ENCODE measurements at regions not wholly inside any gene's neighbourhood (a gene's known extent, or its start where the extent isn't known, plus 50 kb on each side); places are given as distances from the start of the nearest gene placed in this dataset.

DNA sequence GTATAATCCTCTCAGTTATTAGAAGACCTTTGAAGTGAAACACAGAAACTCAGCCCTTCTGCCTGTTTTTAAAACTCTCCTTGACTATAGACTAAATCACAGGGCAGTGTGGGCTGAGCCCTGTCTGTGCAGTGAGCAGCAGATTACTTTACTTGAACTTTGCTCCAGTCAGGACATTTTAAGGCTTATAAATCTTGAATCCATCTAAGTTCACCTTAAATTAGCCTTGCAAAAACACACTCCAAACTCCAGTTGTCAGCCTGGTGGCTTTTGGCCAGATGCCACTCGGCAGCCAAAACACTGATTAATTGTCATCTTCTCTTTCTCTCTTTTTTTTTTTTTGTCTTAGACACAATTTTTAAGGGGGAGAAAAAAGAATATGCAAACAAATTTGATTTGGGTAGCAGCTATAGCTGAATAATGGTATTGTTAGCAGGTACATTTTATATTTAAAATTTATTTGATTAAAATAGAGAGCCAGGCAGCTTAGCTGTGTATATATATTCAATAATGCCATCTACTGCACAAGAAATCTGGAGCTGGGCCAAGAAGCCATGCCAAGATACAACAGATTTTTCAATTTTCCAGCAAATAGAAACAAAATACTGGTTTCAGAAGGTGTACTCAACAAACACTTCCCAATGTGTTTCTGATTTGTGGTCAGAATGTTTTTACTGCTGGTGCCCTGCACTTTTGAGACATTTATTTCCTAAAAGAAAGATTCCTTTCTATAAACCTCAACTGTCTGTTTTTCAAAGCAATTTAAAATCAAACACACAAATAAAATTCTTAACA lies 247.7 kb downstream of the TFEC start:
- ChIA-PET CTCF (no interaction called here), RAD21 (ENCODE audit: unreplicated experiment) (no interaction called here), SMC1A (ENCODE audit: uncharacterized antibody, unreplicated experiment) (interaction anchor here (1.1 kb wide), 1 partner anchor 13 kb away, joined by 3 read pairs; no protein-coding TSS in a partner anchor), POLR2A (interaction anchor here (0.6 kb wide), 1 partner anchor 66 kb away, joined by 4 read pairs; no protein-coding TSS in a partner anchor)
- Histone ChIP-seq H3K4me1 (ENCODE audit: control insufficient read depth, insufficient read depth, low read length) (no peaks in the 10 kb centered on the region), H3K79me2 (ENCODE audit: control insufficient read depth, insufficient read depth, low read length) (no peaks in the 10 kb centered on the region), H3K27ac (ENCODE audit: control insufficient read depth, insufficient read depth) (no peak overlapping the region), H3K4me3 (no peak overlapping the region), H4K20me1 (ENCODE audit: control insufficient read depth, insufficient read depth) (no peaks in the 10 kb centered on the region), H2AFZ (ENCODE audit: control insufficient read depth, low read depth, low read length) (no peak overlapping the region), H3K27me3 (replicated peaks in 1 of 2; ENCODE audit: control insufficient read depth in 2 of 2, insufficient read depth in 2 of 2, low read length in 1 of 2) (no peaks in the 10 kb centered on the region), H3K9ac (ENCODE audit: control insufficient read depth, insufficient read depth, low read length) (no peak overlapping the region), H3K4me2 (ENCODE audit: control insufficient read depth, insufficient read depth) (no peak overlapping the region), H3K36me3 (ENCODE audit: control insufficient read depth in 2 of 2, insufficient read depth in 2 of 2, low read length in 1 of 2) (no peaks in the 10 kb centered on the region), H3K9me3 (replicated peaks; ENCODE audit: control insufficient read depth, insufficient read depth, low read length) (no peaks in the 10 kb centered on the region)
- no peak for TF ChIP-seq CEBPB (IDR thresholded peaks at IDR 0.05; ENCODE audit: borderline replicate concordance in 1 of 2, low read depth in 2 of 2, low read length in 2 of 2)
- no peak for TF ChIP-seq TCF7 (IDR thresholded peaks at IDR 0.05; ENCODE audit: borderline replicate concordance)
- TF ChIP-seq, protein P1, sequence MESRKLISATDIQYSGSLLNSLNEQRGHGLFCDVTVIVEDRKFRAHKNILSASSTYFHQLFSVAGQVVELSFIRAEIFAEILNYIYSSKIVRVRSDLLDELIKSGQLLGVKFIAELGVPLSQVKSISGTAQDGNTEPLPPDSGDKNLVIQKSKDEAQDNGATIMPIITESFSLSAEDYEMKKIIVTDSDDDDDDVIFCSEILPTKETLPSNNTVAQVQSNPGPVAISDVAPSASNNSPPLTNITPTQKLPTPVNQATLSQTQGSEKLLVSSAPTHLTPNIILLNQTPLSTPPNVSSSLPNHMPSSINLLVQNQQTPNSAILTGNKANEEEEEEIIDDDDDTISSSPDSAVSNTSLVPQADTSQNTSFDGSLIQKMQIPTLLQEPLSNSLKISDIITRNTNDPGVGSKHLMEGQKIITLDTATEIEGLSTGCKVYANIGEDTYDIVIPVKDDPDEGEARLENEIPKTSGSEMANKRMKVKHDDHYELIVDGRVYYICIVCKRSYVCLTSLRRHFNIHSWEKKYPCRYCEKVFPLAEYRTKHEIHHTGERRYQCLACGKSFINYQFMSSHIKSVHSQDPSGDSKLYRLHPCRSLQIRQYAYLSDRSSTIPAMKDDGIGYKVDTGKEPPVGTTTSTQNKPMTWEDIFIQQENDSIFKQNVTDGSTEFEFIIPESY (IDR thresholded peaks at IDR 0.05): no peak
- no peak for TF ChIP-seq MEF2A (IDR thresholded peaks at IDR 0.05; ENCODE audit: insufficient read depth, low read depth, low read length)
- TF ChIP-seq ZSCAN29 (IDR thresholded peaks at IDR 0.05): no peak
- no peak for TF ChIP-seq HCFC1 (IDR thresholded peaks at IDR 0.05; ENCODE audit: low read length)
- TF ChIP-seq MEF2B (IDR thresholded peaks at IDR 0.05; ENCODE audit: partially characterized antibody, poor library complexity, severe bottlenecking): no peak
- no peak for TF ChIP-seq CBX5 (IDR thresholded peaks at IDR 0.05; ENCODE audit: low read depth)
- TF ChIP-seq BRCA1 (IDR thresholded peaks at IDR 0.05; ENCODE audit: low read depth, low read length): no peak
- in situ Hi-C loops (cut with MboI): no loop called here
- no peak for ATAC-seq
- BruUV-seq (replicated peaks): no TSS peak
- intact Hi-C loops (cut with micrococcal nuclease; ENCODE audit: unreplicated experiment): no loop called here
- DNase-seq (ENCODE audit: low read depth, low spot score): no peak
- WGBS (ENCODE audit: insufficient coverage, insufficient replicate concordance, low lambda C conversion rate, missing lambda C conversion rate): 50% methylated on average over 1 of the region's 1 CpG
- no peak for FAIRE-seq
